GM21825 (cell line): ENCODE measurements at regions not wholly inside any gene's neighbourhood (a gene's known extent, or its start where the extent isn't known, plus 50 kb on each side); places are given as distances from the start of the nearest gene placed in this dataset.
"Not testable (repeated sequence)": the region's sequence is repeated elsewhere in the genome, so short reads cannot be mapped to it uniquely, and the experiment has no call there.

Experiments
- ATAC-seq: cut with Tn5 transposase; IDR thresholded peaks from one replicate; pipeline ENCODE4 v1.9.1; 2021; ENCODE audit warnings: mild to moderate bottlenecking, moderate library complexity; ENCODE audit not compliant: unreplicated experiment

GRCh38 chr16:29311461-29312344, 94.8 kb downstream of the NPIPB11 start:
- no peak for ATAC-seq

- no peak for ATAC-seq
Observed at GRCh38 chr16:29310852-29311314, 95.6 kb downstream of the NPIPB11 start.

- ATAC-seq = not testable (repeated sequence)
Observed at GRCh38 chr16:29310243-29310642, 96.3 kb downstream of the NPIPB11 start.

- ATAC-seq = not testable (repeated sequence)
Observed at GRCh38 chr16:29309601-29310000, 96.9 kb downstream of the NPIPB11 start.

- ATAC-seq = no peak
Observed at GRCh38 chr16:29308644-29309546, 97.6 kb downstream of the NPIPB11 start.

GRCh38 chr16:29307598-29308507, 98.7 kb downstream of the NPIPB11 start:
- no peak for ATAC-seq

GRCh38 chr16:29306943-29307597, 99.4 kb downstream of the NPIPB11 start:
- no peak for ATAC-seq

GRCh38 chr16:29306201-29306600, 100.3 kb downstream of the NPIPB11 start:
- ATAC-seq = no peak

GRCh38 chr16:29305018-29305417, 101.5 kb downstream of the NPIPB11 start:
- not testable (repeated sequence) for ATAC-seq

- ATAC-seq = no peak
Observed at GRCh38 chr16:29304251-29304650, 102.3 kb downstream of the NPIPB11 start.

GRCh38 chr16:29303520-29303919, 103.0 kb downstream of the NPIPB11 start:
- no peak for ATAC-seq

GRCh38 chr16:29302976-29303375, 103.5 kb downstream of the NPIPB11 start:
- ATAC-seq = no peak

GRCh38 chr16:29302433-29302832, 104.1 kb downstream of the NPIPB11 start:
- ATAC-seq = not testable (repeated sequence)

GRCh38 chr16:29301662-29302285, 104.7 kb downstream of the NPIPB11 start:
- ATAC-seq = not testable (repeated sequence)

GRCh38 chr16:29300541-29301535, 105.7 kb downstream of the NPIPB11 start:
- ATAC-seq = not testable (repeated sequence)

- ATAC-seq = not testable (repeated sequence)
Observed at GRCh38 chr16:29300030-29300491, 106.5 kb downstream of the NPIPB11 start.

GRCh38 chr16:29298997-29299396, 107.5 kb downstream of the NPIPB11 start:
- not testable (repeated sequence) for ATAC-seq

- ATAC-seq = not testable (repeated sequence)
Observed at GRCh38 chr16:29298307-29298706, 108.2 kb downstream of the NPIPB11 start.
